SK-N-SH treated with all-trans-retinoic acid at 6 μM for 48 hours (cell line): ENCODE measurements at regions not wholly inside any gene's neighbourhood (a gene's known extent, or its start where the extent isn't known, plus 50 kb on each side); places are given as distances from the start of the nearest gene placed in this dataset.

Experiments used
- ZFP3 ChIP-seq: fragments of 250-450 bp; sonication (Bioruptor Pico); IDR thresholded peaks from 2 replicates; pipeline ENCODE4 v1.5.0; 2020; ENCODE audit warnings: mild to moderate bottlenecking, moderate library complexity
- ZNF8 ChIP-seq: fragments of 450-650 bp; formaldehyde crosslinking; IDR thresholded peaks from 2 replicates; pipeline ENCODE4 v1.5.0; 2020; ENCODE audit warnings: mild to moderate bottlenecking, moderate library complexity
- TF ChIP-seq, protein P1 (sequence below): fragments of 250-450 bp; sonication (Bioruptor Pico); IDR thresholded peaks from 2 replicates; pipeline ENCODE4 v1.5.1; 2020; ENCODE audit warnings: low read depth, mild to moderate bottlenecking, moderate library complexity

DNA sequence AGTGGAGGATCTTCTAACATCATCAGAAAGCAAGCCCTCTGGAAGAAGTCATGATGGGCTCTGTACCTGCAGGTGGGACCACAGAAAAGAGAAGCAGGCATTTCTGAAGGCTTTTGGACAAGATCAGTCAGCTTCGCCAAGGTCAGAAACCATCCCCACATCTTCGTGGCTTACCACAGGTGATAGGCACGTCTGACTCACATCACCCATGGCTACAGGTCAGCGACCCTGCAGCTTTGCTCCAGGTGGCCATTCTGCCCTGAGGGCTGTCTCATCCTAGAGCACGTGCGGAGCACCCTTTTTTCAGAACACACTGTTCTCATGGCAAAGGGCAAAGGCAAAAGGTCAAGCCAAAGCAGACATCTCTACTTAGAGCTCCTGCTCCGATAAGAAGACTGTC is 518.9 kb upstream of the ADARB2 start:
- TF ChIP-seq ZNF8 (no peak), ZFP3 (CRISPR knock-in tag) (no peak)
- TF ChIP-seq, protein P1, sequence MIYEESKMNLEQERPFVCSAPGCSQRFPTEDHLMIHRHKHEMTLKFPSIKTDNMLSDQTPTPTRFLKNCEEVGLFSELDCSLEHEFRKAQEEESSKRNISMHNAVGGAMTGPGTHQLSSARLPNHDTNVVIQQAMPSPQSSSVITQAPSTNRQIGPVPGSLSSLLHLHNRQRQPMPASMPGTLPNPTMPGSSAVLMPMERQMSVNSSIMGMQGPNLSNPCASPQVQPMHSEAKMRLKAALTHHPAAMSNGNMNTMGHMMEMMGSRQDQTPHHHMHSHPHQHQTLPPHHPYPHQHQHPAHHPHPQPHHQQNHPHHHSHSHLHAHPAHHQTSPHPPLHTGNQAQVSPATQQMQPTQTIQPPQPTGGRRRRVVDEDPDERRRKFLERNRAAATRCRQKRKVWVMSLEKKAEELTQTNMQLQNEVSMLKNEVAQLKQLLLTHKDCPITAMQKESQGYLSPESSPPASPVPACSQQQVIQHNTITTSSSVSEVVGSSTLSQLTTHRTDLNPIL (CRISPR knock-in tag), result no peak
